ENCODE measurements at regions not wholly inside any gene's neighbourhood (a gene's known extent, or its start where the extent isn't known, plus 50 kb on each side); places are given as distances from the start of the nearest gene placed in this dataset.

GRCh38 chr5:125970631-125971307 is 452.4 kb upstream of the GRAMD2B start:
- in situ Hi-C loops (cut with HindIII; ENCODE audit: low pct_unique_long_range_greater_than_20kb, low sequenced_read_pairs) (no loop called here), intact Hi-C loops (cut with micrococcal nuclease; ENCODE audit: unreplicated experiment) (no loop called here)
- DNase-seq (ENCODE audit: low read depth, low spot score) (no peak), ATAC-seq (no peak)
- TF ChIP-seq SIN3A (IDR thresholded peaks at IDR 0.05; ENCODE audit: borderline replicate concordance, insufficient read depth, low read depth, low read length) (no peak), CTCF (IDR thresholded peaks at IDR 0.05) (no peak), TCF7L2 (IDR thresholded peaks at IDR 0.05; ENCODE audit: low read depth, low read length) (no peak), POLR2AphosphoS5 (IDR thresholded peaks at IDR 0.05; ENCODE audit: low read depth, low read length) (no peak), REST (IDR thresholded peaks at IDR 0.05; ENCODE audit: insufficient read depth in 1 of 2, low read depth in 2 of 2, low read length in 1 of 2) (no peak)
- Histone ChIP-seq H3K27me3 (ENCODE audit: control insufficient read depth, insufficient read depth, low read length) (no peaks in the 10 kb centered on the region), H3K4me1 (ENCODE audit: control insufficient read depth, insufficient read depth, low read length) (no peaks in the 10 kb centered on the region), H3K36me3 (ENCODE audit: control insufficient read depth, insufficient read depth, low read length) (no peaks in the 10 kb centered on the region), H3K27ac (ENCODE audit: low read length) (no peak overlapping the region), H3K9me3 (ENCODE audit: control insufficient read depth, insufficient read depth, low read depth, low read length) (no peaks in the 10 kb centered on the region), H3K4me3 (ENCODE audit: low read depth in 2 of 2, low read length in 2 of 2) (no peak overlapping the region)
- BruUV-seq (replicated peaks): no TSS peak
- ChIA-PET CTCF (no interaction called here), POLR2A (interaction anchor here (0.6 kb wide), 1 partner anchor 14 kb away, joined by 3 read pairs; no protein-coding TSS in a partner anchor)

GRCh38 chr5:125972706-125973105 is 450.5 kb upstream of the GRAMD2B start:
- ATAC-seq: no peak
- no peaks in the 10 kb centered on the region for H3K4me1 ChIP-seq (ENCODE audit: control insufficient read depth, insufficient read depth, low read length)
- in situ Hi-C loops (cut with HindIII; ENCODE audit: low pct_unique_long_range_greater_than_20kb, low sequenced_read_pairs): no loop called here
- no peaks in the 10 kb centered on the region for H3K27me3 ChIP-seq (ENCODE audit: control insufficient read depth, insufficient read depth, low read length)
- DNase-seq (ENCODE audit: low read depth, low spot score): no peak
- intact Hi-C loops (cut with micrococcal nuclease; ENCODE audit: unreplicated experiment): no loop called here
- TF ChIP-seq CTCF (IDR thresholded peaks at IDR 0.05): no peak
- TF ChIP-seq TCF7L2 (IDR thresholded peaks at IDR 0.05; ENCODE audit: low read depth, low read length): no peak
- no peak for TF ChIP-seq POLR2AphosphoS5 (IDR thresholded peaks at IDR 0.05; ENCODE audit: low read depth, low read length)
- no peak for TF ChIP-seq REST (IDR thresholded peaks at IDR 0.05; ENCODE audit: insufficient read depth in 1 of 2, low read depth in 2 of 2, low read length in 1 of 2)
- TF ChIP-seq SIN3A (IDR thresholded peaks at IDR 0.05; ENCODE audit: borderline replicate concordance, insufficient read depth, low read depth, low read length): no peak
- H3K4me3 ChIP-seq (ENCODE audit: low read depth in 2 of 2, low read length in 2 of 2): no peak overlapping the region
- no peak overlapping the region; the same call in 1 of the 2 replicates for H3K27ac ChIP-seq (ENCODE audit: low read length)
- POLR2A ChIA-PET: no interaction called here
- H3K36me3 ChIP-seq (ENCODE audit: control insufficient read depth, insufficient read depth, low read length): no peaks in the 10 kb centered on the region
- CTCF ChIA-PET: no interaction called here
- H3K9me3 ChIP-seq (ENCODE audit: control insufficient read depth, insufficient read depth, low read depth, low read length): no peaks in the 10 kb centered on the region
- BruUV-seq (replicated peaks): no TSS peak
